Ascending aorta (tissue), 2 donors: ENCODE measurements at regions not wholly inside any gene's neighbourhood (a gene's known extent, or its start where the extent isn't known, plus 50 kb on each side); places are given as distances from the start of the nearest gene placed in this dataset.

Experiments
- DNase-seq, 2 donors: peaks; one replicate each; pipeline ENCODE4 v3.0.0-alpha.2; 2019; ENCODE audit warnings: low spot score in 2 of 2
- H3K27ac ChIP-seq, 2 donors: fragments of 200-600 bp; sonication (generic); one replicate each; pipeline ENCODE4 v1.5.1; 2016 to 2017; ENCODE audit warnings: mild to moderate bottlenecking in 1 of 2
- H3K27me3 ChIP-seq: fragments of 200-600 bp; sonication (generic); one replicate; pipeline ENCODE4 v1.5.1; 2017
- H3K36me3 ChIP-seq, 2 donors: fragments of 200-600 bp; sonication (generic); one replicate each; pipeline ENCODE4 v1.5.1; 2016
- H3K4me1 ChIP-seq, 2 donors: fragments of 200-600 bp; sonication (generic); one replicate each; pipeline ENCODE4 v1.5.1; 2016 to 2017; ENCODE audit warnings: mild to moderate bottlenecking in 1 of 2
- H3K4me3 ChIP-seq, 2 donors: fragments of 200-600 bp; sonication (generic); one replicate each; pipeline ENCODE4 v1.5.1; 2016 to 2017; ENCODE audit warnings: mild to moderate bottlenecking in 1 of 2
- H3K9me3 ChIP-seq, 2 donors: fragments of 200-600 bp; sonication (generic); one replicate each; pipeline ENCODE4 v1.5.1; 2016
- CTCF ChIP-seq, 3 experiments: fragments of 200-600 bp in 2 of 3; fragments of 450-650 bp in 1 of 3; sonication (generic) in 2 of 3; IDR thresholded peaks; one replicate each; pipeline ENCODE4 v1.5.1; 2016 to 2019; ENCODE audit warnings: antibody characterized with exemption in 3 of 3, mild to moderate bottlenecking in 1 of 3, moderate library complexity in 1 of 3
- intact Hi-C: fragments of 100-400 bp; cut with DNase I; formaldehyde crosslinking; loops from one replicate; pipeline ENCODE4 v1.15.1; 2023

GRCh38 chr7:10343108-10343507 lies 630.6 kb upstream of the PHF14 start:
- DNase-seq, result no peak
- intact Hi-C loops, result no loop called here
- H3K9me3 ChIP-seq, result no peaks in the 10 kb centered on the region
- no peak overlapping the region for H3K27ac ChIP-seq
- no peak overlapping the region for H3K4me3 ChIP-seq
- H3K36me3 ChIP-seq, result no peaks in the 10 kb centered on the region
- TF ChIP-seq CTCF (IDR thresholded peaks at IDR 0.05), result no peak
- H3K4me1 ChIP-seq, result no peaks in the 10 kb centered on the region
- no peaks in the 10 kb centered on the region for H3K27me3 ChIP-seq

GRCh38 chr7:10346032-10346431 lies 627.6 kb upstream of the PHF14 start:
- DNase-seq, result no peak
- intact Hi-C loops, result no loop called here
- no peaks in the 10 kb centered on the region for H3K36me3 ChIP-seq
- no peak overlapping the region for H3K4me3 ChIP-seq
- H3K4me1 ChIP-seq, result no peaks in the 10 kb centered on the region
- H3K9me3 ChIP-seq, result no peaks in the 10 kb centered on the region
- H3K27ac ChIP-seq, result no peak overlapping the region
- TF ChIP-seq CTCF (IDR thresholded peaks at IDR 0.05), result no peak
- no peaks in the 10 kb centered on the region for H3K27me3 ChIP-seq

GRCh38 chr7:10355816-10356215 lies 617.9 kb upstream of the PHF14 start:
- no peaks in the 10 kb centered on the region for H3K4me1 ChIP-seq
- no peaks in the 10 kb centered on the region for H3K36me3 ChIP-seq
- intact Hi-C loops, result no loop called here
- no peak overlapping the region for H3K27ac ChIP-seq
- no peak for DNase-seq
- H3K4me3 ChIP-seq, result no peak overlapping the region
- no peaks in the 10 kb centered on the region for H3K9me3 ChIP-seq
- TF ChIP-seq CTCF (IDR thresholded peaks at IDR 0.05), result no peak
- no peaks in the 10 kb centered on the region for H3K27me3 ChIP-seq

- no peaks in the 10 kb centered on the region for H3K9me3 ChIP-seq
- intact Hi-C loops, result no loop called here
- no peaks in the 10 kb centered on the region for H3K27me3 ChIP-seq
- no peak for TF ChIP-seq CTCF (IDR thresholded peaks at IDR 0.05)
- DNase-seq, result no peak
- no peaks in the 10 kb centered on the region for H3K36me3 ChIP-seq
- H3K27ac ChIP-seq, result no peak overlapping the region
- H3K4me1 ChIP-seq, result no peaks in the 10 kb centered on the region
- no peak overlapping the region for H3K4me3 ChIP-seq
These were observed 613.6 kb upstream of the PHF14 start for GRCh38 chr7:10360050-10360449.

GRCh38 chr7:10401793-10402192 lies 571.9 kb upstream of the PHF14 start:
- Histone ChIP-seq H3K9me3 (no peaks in the 10 kb centered on the region), H3K4me3 (no peak overlapping the region), H3K27ac (no peak overlapping the region), H3K27me3 (no peaks in the 10 kb centered on the region), H3K36me3 (no peaks in the 10 kb centered on the region), H3K4me1 (no peaks in the 10 kb centered on the region)
- TF ChIP-seq CTCF (IDR thresholded peaks at IDR 0.05), result no peak
- DNase-seq, result no peak
- intact Hi-C loops, result no loop called here

- no peaks in the 10 kb centered on the region for H3K4me1 ChIP-seq
- no peaks in the 10 kb centered on the region for H3K27me3 ChIP-seq
- no peaks in the 10 kb centered on the region for H3K9me3 ChIP-seq
- peak in 2 of 3 experiments; percentile 27 to 38 for TF ChIP-seq CTCF (IDR thresholded peaks at IDR 0.05)
- no peak for DNase-seq
- H3K27ac ChIP-seq, result no peak overlapping the region
- no peaks in the 10 kb centered on the region for H3K36me3 ChIP-seq
- H3K4me3 ChIP-seq, result no peak overlapping the region
- intact Hi-C loops, result no loop called here
These were observed 561.2 kb upstream of the PHF14 start for GRCh38 chr7:10412422-10413019.
